ENCODE measurements at regions not wholly inside any gene's neighbourhood (a gene's known extent, or its start where the extent isn't known, plus 50 kb on each side); places are given as distances from the start of the nearest gene placed in this dataset.

GRCh38 chr14:104439625-104440024 is 139.9 kb upstream of the C14orf180 start:
- RAD21 ChIA-PET (ENCODE audit: low non-redundant PET in 1 of 2, low total read pairs in 2 of 2, uncharacterized antibody in 2 of 2, unreplicated experiment in 2 of 2) = no interaction called here
- H3K27ac ChIP-seq (ENCODE audit: low read depth, low read length) = no peak overlapping the region
- no peak overlapping the region for H3K4me3 ChIP-seq (replicated peaks in 1 of 2; ENCODE audit: low read depth in 1 of 2, low read length in 2 of 2)
- DNase-seq (ENCODE audit: low read depth, low spot score) (no peak), ATAC-seq (no peak)
- H3K9me2 ChIP-seq (ENCODE audit: insufficient read depth) = no peaks in the 10 kb centered on the region
- H3K27me3 ChIP-seq (ENCODE audit: insufficient read depth, low read length) = no peaks in the 10 kb centered on the region
- H3K36me3 ChIP-seq (ENCODE audit: control insufficient read depth in 1 of 2, insufficient read depth in 2 of 2, low read length in 2 of 2) = no peaks in the 10 kb centered on the region
- no peak overlapping the region for H3K9ac ChIP-seq (ENCODE audit: low read length)
- H3K4me1 ChIP-seq (ENCODE audit: control insufficient read depth in 1 of 2, insufficient read depth in 2 of 2, low read length in 2 of 2) = peaks cover 19% of the 10 kb centered on the region in 2 experiments
- POLR2A ChIA-PET = no interaction called here
- no peak overlapping the region for H2AFZ ChIP-seq (ENCODE audit: low read depth, low read length, poor library complexity, severe bottlenecking)
- intact Hi-C loops (cut with micrococcal nuclease) = no loop called here
- BruUV-seq (replicated peaks) = no TSS peak
- H3K4me2 ChIP-seq (ENCODE audit: low read length) = no peak overlapping the region
- no peaks in the 10 kb centered on the region for H3K79me2 ChIP-seq (ENCODE audit: insufficient read depth, low read length)
- CTCF ChIA-PET = no interaction called here
- TF ChIP-seq POLR2A (IDR thresholded peaks at IDR 0.05; ENCODE audit: borderline replicate concordance, extremely low read depth, insufficient read depth, insufficient read length) (no peak), EZH2 (IDR thresholded peaks at IDR 0.05) (no peak), MAX (IDR thresholded peaks at IDR 0.05) (no peak)
- TF ChIP-seq, protein P1, sequence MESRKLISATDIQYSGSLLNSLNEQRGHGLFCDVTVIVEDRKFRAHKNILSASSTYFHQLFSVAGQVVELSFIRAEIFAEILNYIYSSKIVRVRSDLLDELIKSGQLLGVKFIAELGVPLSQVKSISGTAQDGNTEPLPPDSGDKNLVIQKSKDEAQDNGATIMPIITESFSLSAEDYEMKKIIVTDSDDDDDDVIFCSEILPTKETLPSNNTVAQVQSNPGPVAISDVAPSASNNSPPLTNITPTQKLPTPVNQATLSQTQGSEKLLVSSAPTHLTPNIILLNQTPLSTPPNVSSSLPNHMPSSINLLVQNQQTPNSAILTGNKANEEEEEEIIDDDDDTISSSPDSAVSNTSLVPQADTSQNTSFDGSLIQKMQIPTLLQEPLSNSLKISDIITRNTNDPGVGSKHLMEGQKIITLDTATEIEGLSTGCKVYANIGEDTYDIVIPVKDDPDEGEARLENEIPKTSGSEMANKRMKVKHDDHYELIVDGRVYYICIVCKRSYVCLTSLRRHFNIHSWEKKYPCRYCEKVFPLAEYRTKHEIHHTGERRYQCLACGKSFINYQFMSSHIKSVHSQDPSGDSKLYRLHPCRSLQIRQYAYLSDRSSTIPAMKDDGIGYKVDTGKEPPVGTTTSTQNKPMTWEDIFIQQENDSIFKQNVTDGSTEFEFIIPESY (IDR thresholded peaks at IDR 0.05; ENCODE audit: extremely low read depth, insufficient replicate concordance, low read length) = no peak
- no peaks in the 10 kb centered on the region for H3K9me3 ChIP-seq (ENCODE audit: control insufficient read depth in 1 of 2, insufficient read depth in 1 of 2, low read depth in 1 of 2, low read length in 2 of 2)
- H4K20me1 ChIP-seq (ENCODE audit: insufficient read depth) = no peaks in the 10 kb centered on the region

- Histone ChIP-seq H3K4me1 (ENCODE audit: control insufficient read depth in 1 of 2, insufficient read depth in 2 of 2, low read length in 2 of 2) (peaks cover 16 to 19% of the 10 kb centered on the region in 2 experiments), H2AFZ (ENCODE audit: low read depth, low read length, poor library complexity, severe bottlenecking) (no peak overlapping the region), H3K4me2 (ENCODE audit: low read length) (no peak overlapping the region), H3K9me2 (ENCODE audit: insufficient read depth) (no peaks in the 10 kb centered on the region), H3K36me3 (ENCODE audit: control insufficient read depth in 1 of 2, insufficient read depth in 2 of 2, low read length in 2 of 2) (no peaks in the 10 kb centered on the region), H3K9me3 (ENCODE audit: control insufficient read depth in 1 of 2, insufficient read depth in 1 of 2, low read depth in 1 of 2, low read length in 2 of 2) (no peaks in the 10 kb centered on the region), H3K9ac (ENCODE audit: low read length) (no peak overlapping the region), H3K27me3 (ENCODE audit: insufficient read depth, low read length) (no peaks in the 10 kb centered on the region), H4K20me1 (ENCODE audit: insufficient read depth) (no peaks in the 10 kb centered on the region), H3K27ac (ENCODE audit: low read depth, low read length) (no peak overlapping the region), H3K4me3 (replicated peaks in 1 of 2; ENCODE audit: low read depth in 1 of 2, low read length in 2 of 2) (no peak overlapping the region), H3K79me2 (ENCODE audit: insufficient read depth, low read length) (no peaks in the 10 kb centered on the region)
- intact Hi-C loops (cut with micrococcal nuclease) = no loop called here
- DNase-seq (ENCODE audit: low read depth, low spot score) (no peak), ATAC-seq (no peak)
- ChIA-PET POLR2A (no interaction called here), CTCF (no interaction called here), RAD21 (ENCODE audit: low non-redundant PET in 1 of 2, low total read pairs in 2 of 2, uncharacterized antibody in 2 of 2, unreplicated experiment in 2 of 2) (no interaction called here)
- no peak for TF ChIP-seq CEBPB (IDR thresholded peaks at IDR 0.05; ENCODE audit: low read depth)
- no TSS peak for BruUV-seq (replicated peaks)
Measured at GRCh38 chr14:104440297-104440956, 139.1 kb upstream of the C14orf180 start.
